ENCODE measurements at regions not wholly inside any gene's neighbourhood (a gene's known extent, or its start where the extent isn't known, plus 50 kb on each side); places are given as distances from the start of the nearest gene placed in this dataset.
A peak's percentile ranks its signal among the peaks of the same experiment; 100 is the strongest.

GRCh38 chr15:39041979-39042495 lies 477.4 kb upstream of the RASGRP1 start:
- DNase-seq = no peak

- peak; percentile 29 for DNase-seq
Measured at GRCh38 chr15:39051626-39052322, 487.2 kb upstream of the RASGRP1 start.

- DNase-seq = peak; percentile 74
Measured at GRCh38 chr15:39052323-39052705, 487.7 kb upstream of the RASGRP1 start.

- DNase-seq = no peak
Measured at GRCh38 chr15:39053480-39053879, 488.9 kb upstream of the RASGRP1 start.

DNA sequence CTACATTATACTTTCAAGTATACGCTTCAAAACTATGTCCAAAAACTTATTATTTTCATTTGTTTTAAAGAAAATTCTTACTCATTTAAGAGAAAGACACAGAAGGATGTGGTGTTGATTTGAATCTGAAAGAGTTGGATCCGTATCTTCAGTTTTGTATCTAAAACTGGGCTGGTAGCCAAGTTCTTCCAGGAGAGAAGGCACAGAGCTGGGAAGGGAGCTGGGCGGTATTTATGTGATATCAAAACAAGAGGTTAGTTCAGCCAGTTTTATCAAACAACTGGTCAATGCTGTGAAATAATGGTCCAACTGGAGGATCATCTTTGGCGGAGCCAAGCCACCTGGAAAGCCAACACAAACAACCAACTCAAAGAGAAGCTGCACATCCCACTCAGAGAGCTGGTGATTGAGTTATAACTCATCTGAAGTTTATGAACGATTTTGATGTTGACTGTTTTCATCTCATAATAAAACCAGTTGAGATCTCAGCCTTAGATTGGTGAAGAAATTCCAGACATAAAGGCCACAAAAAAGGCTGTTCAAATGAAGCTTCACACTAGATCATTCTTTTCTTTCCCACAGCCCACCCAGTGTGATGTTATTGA lies 489.6 kb upstream of the RASGRP1 start:
- peak; percentile 40 for DNase-seq

- no peak for DNase-seq
Measured at GRCh38 chr15:39056357-39056756, 491.7 kb upstream of the RASGRP1 start.

- DNase-seq = no peak
Measured at GRCh38 chr15:39058351-39059131, 493.9 kb upstream of the RASGRP1 start.

DNA sequence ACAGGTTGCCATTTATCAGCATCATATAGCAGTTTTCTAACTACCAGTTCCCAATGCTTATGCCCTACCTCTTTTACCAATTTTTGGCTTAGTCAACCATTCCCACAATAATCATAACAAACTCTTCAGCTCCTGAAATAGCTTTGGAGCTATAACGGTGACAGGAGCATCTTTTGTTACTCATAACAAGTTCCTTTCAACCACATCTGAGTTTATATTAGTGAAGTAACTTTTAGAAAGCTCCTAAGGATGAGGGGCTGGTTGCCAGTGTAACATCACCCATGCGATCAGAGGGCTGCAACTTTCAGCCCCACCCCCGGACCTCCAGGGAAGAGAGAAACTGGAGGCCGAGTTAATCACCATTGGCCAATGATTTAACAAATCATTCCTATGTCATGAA lies 495.3 kb upstream of the RASGRP1 start:
- DNase-seq = no peak

DNA sequence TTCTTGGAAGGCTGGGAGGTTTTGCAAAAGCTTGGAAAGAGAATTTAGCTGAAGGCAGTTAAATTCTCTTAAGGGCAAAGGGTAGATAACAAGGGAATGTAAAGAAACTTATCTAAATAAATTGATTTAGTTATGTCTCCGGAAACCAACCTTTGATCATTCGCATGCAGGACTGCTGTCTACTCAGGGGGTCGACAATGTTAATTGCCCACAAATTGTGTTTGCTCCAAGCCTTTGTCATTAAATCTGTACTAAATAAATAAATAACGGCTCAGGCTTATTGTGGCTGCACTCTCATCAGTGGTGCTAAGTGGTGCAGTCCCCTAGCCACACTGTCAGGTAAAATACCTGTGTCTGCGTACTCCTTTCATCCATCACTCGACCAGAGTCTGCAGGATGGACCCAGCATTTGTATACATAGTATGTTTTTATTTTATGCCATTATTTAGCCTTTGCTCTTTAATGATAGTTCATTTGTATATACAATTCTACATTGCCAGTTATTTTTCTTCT lies 497.4 kb upstream of the RASGRP1 start:
- DNase-seq = no peak

DNA sequence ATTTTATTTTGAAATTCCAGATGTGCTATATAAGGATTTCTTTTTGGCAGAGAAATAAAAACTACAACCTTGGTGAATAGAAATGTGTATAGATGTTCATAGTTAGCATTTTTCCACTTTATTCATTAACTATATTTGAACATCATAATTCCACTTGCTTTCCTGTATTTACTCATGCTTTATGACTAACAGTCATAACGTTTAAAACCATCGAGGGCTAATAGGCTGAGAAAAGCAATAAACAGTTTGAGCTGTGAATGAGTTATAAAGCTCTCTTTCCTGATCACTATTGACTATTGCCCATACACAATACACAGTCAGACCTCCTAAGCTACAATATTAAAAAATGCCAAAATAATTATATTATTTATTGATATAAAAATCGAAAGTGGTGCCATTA lies 502.1 kb upstream of the RASGRP1 start:
- no peak for DNase-seq

DNA sequence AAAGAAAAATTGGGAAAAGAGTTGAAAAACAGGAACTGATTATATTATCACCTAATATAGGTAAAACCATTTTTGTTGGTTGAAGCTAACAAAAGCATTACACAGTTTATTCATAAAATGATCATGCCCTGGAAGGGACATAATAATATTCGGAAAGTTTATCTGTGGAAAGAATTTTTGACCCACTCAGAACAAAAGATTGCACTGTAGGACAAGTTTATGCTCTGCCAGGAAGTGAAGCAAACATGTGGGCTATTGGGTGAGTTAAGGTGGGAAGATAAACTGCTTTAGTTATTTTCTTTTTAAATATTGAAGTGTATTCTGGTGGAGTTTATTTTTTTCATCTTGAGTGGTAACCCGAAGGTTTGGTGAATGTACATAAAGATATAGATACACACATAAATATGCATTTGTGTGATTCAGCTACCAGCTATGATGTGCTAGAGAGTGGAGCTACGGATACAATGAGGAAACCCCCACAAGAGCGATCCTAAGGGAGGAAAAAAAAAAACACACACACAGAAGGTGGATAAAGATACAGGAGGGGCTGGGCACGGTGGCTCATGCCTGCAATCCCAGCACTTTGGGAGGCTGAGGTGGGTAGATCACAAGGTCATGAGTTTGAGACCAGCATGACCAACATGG lies 506.4 kb upstream of the THBS1 start:
- no peak for DNase-seq

GRCh38 chr15:39075311-39075710 lies 505.6 kb upstream of the THBS1 start:
- no peak for DNase-seq

- no peak for DNase-seq
Measured at GRCh38 chr15:39075756-39076341, 505.0 kb upstream of the THBS1 start.

DNA sequence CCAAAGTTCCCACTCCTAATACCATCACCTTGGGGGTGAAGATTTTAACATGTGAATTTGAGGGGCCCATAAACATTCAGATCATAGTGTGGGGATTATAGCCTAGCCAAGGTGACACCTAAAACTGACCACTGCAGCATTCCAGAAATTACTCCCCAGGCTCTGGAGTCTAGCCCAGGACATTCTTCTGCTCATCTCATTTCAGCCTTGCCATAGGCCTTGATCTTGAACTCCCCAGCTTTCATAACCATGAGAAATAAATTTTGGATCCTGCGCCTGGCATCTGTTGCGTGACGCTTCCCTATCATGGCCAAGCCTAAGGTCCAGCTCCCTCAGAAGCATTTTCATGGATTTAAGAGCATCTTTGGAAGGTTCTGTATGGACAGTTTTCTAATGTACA lies 502.9 kb upstream of the THBS1 start:
- no peak for DNase-seq

DNA sequence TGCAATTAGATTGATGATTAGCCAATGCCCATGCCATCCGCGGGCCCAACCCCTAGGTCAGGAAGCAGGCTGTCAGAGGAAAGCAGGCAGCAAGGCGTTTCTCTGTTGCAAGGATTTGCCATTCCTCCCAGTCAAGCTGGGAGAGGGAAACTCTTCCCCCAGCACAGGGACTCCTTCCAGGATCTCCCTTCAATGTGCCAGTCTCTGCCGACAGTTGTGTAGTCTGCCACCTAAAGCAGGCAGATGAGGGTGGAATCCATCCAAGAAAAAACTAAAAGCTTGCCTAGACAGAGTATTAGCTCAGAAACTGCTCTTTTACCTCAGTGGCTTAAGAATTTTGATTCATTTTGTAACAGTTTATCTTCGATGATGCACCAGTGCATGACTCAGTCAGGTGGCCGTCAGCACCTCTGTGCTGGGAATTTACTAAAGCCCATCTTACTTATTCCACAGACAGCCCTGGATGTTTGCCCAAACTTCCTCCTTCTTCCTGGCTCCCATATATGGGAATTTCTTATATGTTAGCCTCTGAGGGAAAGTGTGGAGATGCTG lies 501.5 kb upstream of the THBS1 start:
- no peak for DNase-seq

DNA sequence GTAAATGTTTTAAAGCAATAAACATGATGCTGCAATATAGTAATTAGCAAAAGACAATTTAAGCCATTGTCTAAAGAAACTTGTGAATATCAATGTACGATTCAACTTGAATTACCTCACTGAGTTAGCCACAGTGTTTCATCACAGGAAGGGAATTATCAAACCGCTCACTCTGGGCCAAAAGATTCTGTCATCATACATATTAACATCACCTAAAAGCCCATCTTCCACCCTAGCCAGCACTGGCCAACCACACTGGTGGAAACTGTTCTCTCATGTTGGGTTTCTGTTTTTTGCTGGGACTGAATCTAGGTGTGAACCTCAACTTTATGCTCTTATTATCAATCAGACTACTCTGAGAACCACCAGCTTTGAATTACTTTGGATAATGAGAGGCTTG lies 497.7 kb upstream of the THBS1 start:
- DNase-seq = no peak

- DNase-seq = peak; percentile 74
Measured at GRCh38 chr15:39084674-39085530, 496.0 kb upstream of the THBS1 start.

DNA sequence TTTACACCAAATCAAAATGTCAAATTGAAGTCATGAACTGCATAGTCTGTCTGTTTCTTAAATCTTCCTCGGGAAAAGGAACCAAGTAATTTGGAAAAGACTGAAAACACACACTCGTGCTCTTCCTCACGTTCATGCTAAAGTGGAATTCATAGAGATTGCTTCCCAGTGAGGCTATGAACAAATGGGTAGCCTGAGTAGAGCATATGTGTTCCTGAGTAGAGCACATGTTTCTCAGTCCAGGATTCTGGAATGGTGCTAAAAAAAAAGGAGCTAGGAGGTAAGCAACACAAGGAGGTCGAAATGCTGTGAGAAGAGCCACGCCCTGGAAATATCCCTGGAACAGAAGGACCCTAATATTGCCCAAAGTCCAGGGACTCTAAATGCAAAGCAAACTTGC lies 494.2 kb upstream of the THBS1 start:
- no peak for DNase-seq

- DNase-seq = no peak
Measured at GRCh38 chr15:39088156-39088555, 492.7 kb upstream of the THBS1 start.

GRCh38 chr15:39092354-39092753 lies 488.5 kb upstream of the THBS1 start:
- DNase-seq = no peak

DNA sequence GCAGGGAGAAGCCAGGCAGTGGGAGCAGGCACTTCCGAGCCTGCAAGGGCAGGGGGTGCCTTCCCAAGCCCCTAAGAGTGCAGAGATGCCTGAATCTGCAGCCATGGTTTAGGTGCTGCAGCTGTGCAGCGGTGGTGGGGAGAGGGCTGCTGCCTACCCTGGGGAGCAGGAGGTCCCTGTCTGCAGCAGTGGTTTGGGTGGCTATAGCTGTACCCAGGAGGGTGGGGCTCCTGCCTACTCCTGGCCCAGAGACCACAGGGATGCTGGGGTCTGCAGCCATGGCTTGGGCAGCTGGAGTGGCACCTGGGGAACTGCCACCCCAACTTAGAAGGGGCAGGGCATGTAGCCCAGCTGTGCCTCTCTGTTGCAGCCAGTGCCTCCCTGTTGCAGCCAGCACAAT lies 488.1 kb upstream of the THBS1 start:
- DNase-seq = no peak

- DNase-seq = no peak
Measured at GRCh38 chr15:39094116-39094515, 486.8 kb upstream of the THBS1 start.
